GM23338 (cell line): ENCODE measurements at regions not wholly inside any gene's neighbourhood (a gene's known extent, or its start where the extent isn't known, plus 50 kb on each side); places are given as distances from the start of the nearest gene placed in this dataset.

Experiments
- ATAC-seq: fragments of 200-7000 bp; cut with Tn5 transposase; 3 replicates; pipeline ENCODE4 v1.9.1; 2020
- DNase-seq: peaks from one replicate; pipeline ENCODE4 v3.0.0-alpha.2; 2015; ENCODE audit warnings: low spot score
- H2AFZ ChIP-seq: fragments of 200-600 bp; sonication (generic); 2 replicates; pipeline ENCODE4 v1.8.0; 2016; ENCODE audit warnings: antibody characterized with exemption, mild to moderate bottlenecking, moderate library complexity
- H3F3A ChIP-seq: fragments of 200-600 bp; sonication (generic); replicated peaks from 2 replicates; pipeline ENCODE4 v1.8.0; 2017; ENCODE audit warnings: antibody characterized with exemption, mixed run types, low read depth
- H3K27ac ChIP-seq: fragments of 200-600 bp; sonication (generic); 2 replicates; pipeline ENCODE4 v1.6.1; 2016; ENCODE audit warnings: low read depth
- H3K27me3 ChIP-seq: fragments of 200-600 bp; sonication (generic); 2 replicates; pipeline ENCODE4 v1.8.0; 2016; ENCODE audit warnings: mild to moderate bottlenecking, mixed run types, moderate library complexity; ENCODE audit not compliant: insufficient read depth
- H3K36me3 ChIP-seq: fragments of 200-600 bp; sonication (generic); 2 replicates; pipeline ENCODE4 v1.8.0; 2016; ENCODE audit warnings: mild to moderate bottlenecking; ENCODE audit not compliant: insufficient read depth
- H3K4me1 ChIP-seq: fragments of 200-600 bp; sonication (generic); 2 replicates; pipeline ENCODE4 v1.8.0; 2016; ENCODE audit warnings: mild to moderate bottlenecking, moderate library complexity; ENCODE audit not compliant: insufficient read depth
- H3K4me2 ChIP-seq: fragments of 200-600 bp; sonication (generic); 2 replicates; pipeline ENCODE4 v1.7.1; 2017; ENCODE audit warnings: mixed run types
- H3K4me3 ChIP-seq: fragments of 200-600 bp; sonication (generic); 2 replicates; pipeline ENCODE4 v1.6.1; 2016; ENCODE audit warnings: mixed run types
- H3K79me2 ChIP-seq: fragments of 200-600 bp; sonication (generic); replicated peaks from 2 replicates; pipeline ENCODE4 v1.8.0; 2017; ENCODE audit warnings: mild to moderate bottlenecking; ENCODE audit not compliant: insufficient read depth
- H3K9me2 ChIP-seq: fragments of 200-600 bp; sonication (generic); 2 replicates; pipeline ENCODE4 v1.8.0; 2017; ENCODE audit not compliant: insufficient read depth
- H4K20me1 ChIP-seq: fragments of 200-600 bp; sonication (generic); replicated peaks from 2 replicates; pipeline ENCODE4 v1.8.0; 2017; ENCODE audit warnings: mild to moderate bottlenecking; ENCODE audit not compliant: insufficient read depth
- H3K27ac Mint-ChIP-seq: 2 replicates; pipeline ENCODE4 v1.8.0; 2020; ENCODE audit warnings: inconsistent platforms, mild to moderate bottlenecking, moderate library complexity, mixed read lengths
- H3K27me3 Mint-ChIP-seq: 3 replicates; pipeline ENCODE4 v1.8.0; 2022; ENCODE audit warnings: low read depth, mild to moderate bottlenecking, moderate library complexity, mixed read lengths, inconsistent platforms; ENCODE audit not compliant: insufficient read depth, poor library complexity
- H3K36me3 Mint-ChIP-seq: 3 replicates; pipeline ENCODE4 v1.8.0; 2021; ENCODE audit warnings: low read depth, mild to moderate bottlenecking, inconsistent platforms, moderate library complexity, mixed read lengths
- H3K4me1 Mint-ChIP-seq: 3 replicates; pipeline ENCODE4 v1.8.0; 2020; ENCODE audit warnings: mild to moderate bottlenecking, inconsistent platforms, mixed read lengths
- H3K4me3 Mint-ChIP-seq: 3 replicates; pipeline ENCODE4 v1.8.0; 2021; ENCODE audit warnings: moderate library complexity, mild to moderate bottlenecking, inconsistent platforms, mixed read lengths
- H3K9me3 Mint-ChIP-seq: 3 replicates; pipeline ENCODE4 v1.8.0; 2020; ENCODE audit warnings: moderate library complexity, mild to moderate bottlenecking, inconsistent platforms, mixed read lengths
- CREB1 ChIP-seq: fragments of 250-450 bp; sonication (Bioruptor Pico); IDR thresholded peaks from 2 replicates; pipeline ENCODE4 v1.5.0; 2020; ENCODE audit warnings: low read depth, mild to moderate bottlenecking, moderate library complexity
- EZH2phosphoT487 ChIP-seq: fragments of 200-600 bp; sonication (generic); IDR thresholded peaks from one replicate; pipeline ENCODE4 v1.8.1; 2018; ENCODE audit warnings: antibody characterized with exemption; ENCODE audit not compliant: unreplicated experiment
- NANOG ChIP-seq: IDR thresholded peaks from 2 replicates; pipeline ENCODE4 v1.6.1; 2016; ENCODE audit warnings: antibody characterized with exemption, borderline replicate concordance
- POLR2AphosphoS5 ChIP-seq: IDR thresholded peaks from 2 replicates; pipeline ENCODE4 v1.6.1; 2016; ENCODE audit warnings: antibody characterized with exemption, low read depth
- ZNF114 ChIP-seq: fragments of 250-450 bp; sonication (Bioruptor Pico); IDR thresholded peaks from 2 replicates; pipeline ENCODE4 v1.5.0; 2020; ENCODE audit warnings: mild to moderate bottlenecking, moderate library complexity
- TF ChIP-seq, protein P1 (sequence below): IDR thresholded peaks from 2 replicates; pipeline ENCODE4 v1.6.1; 2016; ENCODE audit warnings: antibody characterized with exemption
- TF ChIP-seq, protein P2 (sequence below): IDR thresholded peaks from one replicate; pipeline ENCODE4 v1.6.1; 2018; ENCODE audit warnings: antibody characterized with exemption; ENCODE audit not compliant: unreplicated experiment
- TF ChIP-seq, protein P3 (sequence below): fragments of 250-450 bp; sonication (Bioruptor Pico); IDR thresholded peaks from 2 replicates; pipeline ENCODE4 v1.5.0; 2020; ENCODE audit warnings: mild to moderate bottlenecking, moderate library complexity

DNA sequence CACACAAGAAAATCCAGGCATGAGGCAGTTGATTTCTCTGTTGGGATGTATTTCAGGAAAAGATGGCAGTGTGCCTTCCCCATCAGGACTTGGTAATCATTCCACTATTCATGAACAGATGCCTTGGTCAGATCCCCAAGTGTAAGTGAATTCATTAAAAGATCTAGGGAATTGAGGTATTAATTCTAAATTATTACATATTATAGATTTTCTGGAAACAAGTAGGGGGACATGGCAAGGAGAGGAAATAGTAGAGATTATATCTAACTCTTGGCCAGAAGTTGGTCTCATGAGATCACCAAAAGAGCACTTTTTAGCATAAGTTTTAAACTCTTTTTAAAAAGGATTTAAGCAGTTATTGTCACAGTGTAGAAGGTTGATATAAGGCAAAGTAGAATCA, 74.4 kb upstream of the MDFIC2 start:
- ATAC-seq (no peak), DNase-seq (no peak)
- no peak overlapping the region for H3K27ac ChIP-seq
- H3K4me2 ChIP-seq = no peak overlapping the region
- H3K36me3 ChIP-seq = no peaks in the 10 kb centered on the region
- H3K27me3 Mint-ChIP-seq = no peaks in the 10 kb centered on the region
- H3K4me1 Mint-ChIP-seq = peaks cover 21% of the 10 kb centered on the region
- H3K4me3 Mint-ChIP-seq = no peak overlapping the region
- TF ChIP-seq POLR2AphosphoS5 (no peak), CREB1 (no peak), EZH2phosphoT487 (no peak), NANOG (no peak), ZNF114 (CRISPR knock-in tag) (no peak)
- TF ChIP-seq, protein P1, sequence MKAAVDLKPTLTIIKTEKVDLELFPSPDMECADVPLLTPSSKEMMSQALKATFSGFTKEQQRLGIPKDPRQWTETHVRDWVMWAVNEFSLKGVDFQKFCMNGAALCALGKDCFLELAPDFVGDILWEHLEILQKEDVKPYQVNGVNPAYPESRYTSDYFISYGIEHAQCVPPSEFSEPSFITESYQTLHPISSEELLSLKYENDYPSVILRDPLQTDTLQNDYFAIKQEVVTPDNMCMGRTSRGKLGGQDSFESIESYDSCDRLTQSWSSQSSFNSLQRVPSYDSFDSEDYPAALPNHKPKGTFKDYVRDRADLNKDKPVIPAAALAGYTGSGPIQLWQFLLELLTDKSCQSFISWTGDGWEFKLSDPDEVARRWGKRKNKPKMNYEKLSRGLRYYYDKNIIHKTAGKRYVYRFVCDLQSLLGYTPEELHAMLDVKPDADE = no peak
- TF ChIP-seq, protein P2, sequence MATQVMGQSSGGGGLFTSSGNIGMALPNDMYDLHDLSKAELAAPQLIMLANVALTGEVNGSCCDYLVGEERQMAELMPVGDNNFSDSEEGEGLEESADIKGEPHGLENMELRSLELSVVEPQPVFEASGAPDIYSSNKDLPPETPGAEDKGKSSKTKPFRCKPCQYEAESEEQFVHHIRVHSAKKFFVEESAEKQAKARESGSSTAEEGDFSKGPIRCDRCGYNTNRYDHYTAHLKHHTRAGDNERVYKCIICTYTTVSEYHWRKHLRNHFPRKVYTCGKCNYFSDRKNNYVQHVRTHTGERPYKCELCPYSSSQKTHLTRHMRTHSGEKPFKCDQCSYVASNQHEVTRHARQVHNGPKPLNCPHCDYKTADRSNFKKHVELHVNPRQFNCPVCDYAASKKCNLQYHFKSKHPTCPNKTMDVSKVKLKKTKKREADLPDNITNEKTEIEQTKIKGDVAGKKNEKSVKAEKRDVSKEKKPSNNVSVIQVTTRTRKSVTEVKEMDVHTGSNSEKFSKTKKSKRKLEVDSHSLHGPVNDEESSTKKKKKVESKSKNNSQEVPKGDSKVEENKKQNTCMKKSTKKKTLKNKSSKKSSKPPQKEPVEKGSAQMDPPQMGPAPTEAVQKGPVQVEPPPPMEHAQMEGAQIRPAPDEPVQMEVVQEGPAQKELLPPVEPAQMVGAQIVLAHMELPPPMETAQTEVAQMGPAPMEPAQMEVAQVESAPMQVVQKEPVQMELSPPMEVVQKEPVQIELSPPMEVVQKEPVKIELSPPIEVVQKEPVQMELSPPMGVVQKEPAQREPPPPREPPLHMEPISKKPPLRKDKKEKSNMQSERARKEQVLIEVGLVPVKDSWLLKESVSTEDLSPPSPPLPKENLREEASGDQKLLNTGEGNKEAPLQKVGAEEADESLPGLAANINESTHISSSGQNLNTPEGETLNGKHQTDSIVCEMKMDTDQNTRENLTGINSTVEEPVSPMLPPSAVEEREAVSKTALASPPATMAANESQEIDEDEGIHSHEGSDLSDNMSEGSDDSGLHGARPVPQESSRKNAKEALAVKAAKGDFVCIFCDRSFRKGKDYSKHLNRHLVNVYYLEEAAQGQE = no peak
- TF ChIP-seq, protein P3, sequence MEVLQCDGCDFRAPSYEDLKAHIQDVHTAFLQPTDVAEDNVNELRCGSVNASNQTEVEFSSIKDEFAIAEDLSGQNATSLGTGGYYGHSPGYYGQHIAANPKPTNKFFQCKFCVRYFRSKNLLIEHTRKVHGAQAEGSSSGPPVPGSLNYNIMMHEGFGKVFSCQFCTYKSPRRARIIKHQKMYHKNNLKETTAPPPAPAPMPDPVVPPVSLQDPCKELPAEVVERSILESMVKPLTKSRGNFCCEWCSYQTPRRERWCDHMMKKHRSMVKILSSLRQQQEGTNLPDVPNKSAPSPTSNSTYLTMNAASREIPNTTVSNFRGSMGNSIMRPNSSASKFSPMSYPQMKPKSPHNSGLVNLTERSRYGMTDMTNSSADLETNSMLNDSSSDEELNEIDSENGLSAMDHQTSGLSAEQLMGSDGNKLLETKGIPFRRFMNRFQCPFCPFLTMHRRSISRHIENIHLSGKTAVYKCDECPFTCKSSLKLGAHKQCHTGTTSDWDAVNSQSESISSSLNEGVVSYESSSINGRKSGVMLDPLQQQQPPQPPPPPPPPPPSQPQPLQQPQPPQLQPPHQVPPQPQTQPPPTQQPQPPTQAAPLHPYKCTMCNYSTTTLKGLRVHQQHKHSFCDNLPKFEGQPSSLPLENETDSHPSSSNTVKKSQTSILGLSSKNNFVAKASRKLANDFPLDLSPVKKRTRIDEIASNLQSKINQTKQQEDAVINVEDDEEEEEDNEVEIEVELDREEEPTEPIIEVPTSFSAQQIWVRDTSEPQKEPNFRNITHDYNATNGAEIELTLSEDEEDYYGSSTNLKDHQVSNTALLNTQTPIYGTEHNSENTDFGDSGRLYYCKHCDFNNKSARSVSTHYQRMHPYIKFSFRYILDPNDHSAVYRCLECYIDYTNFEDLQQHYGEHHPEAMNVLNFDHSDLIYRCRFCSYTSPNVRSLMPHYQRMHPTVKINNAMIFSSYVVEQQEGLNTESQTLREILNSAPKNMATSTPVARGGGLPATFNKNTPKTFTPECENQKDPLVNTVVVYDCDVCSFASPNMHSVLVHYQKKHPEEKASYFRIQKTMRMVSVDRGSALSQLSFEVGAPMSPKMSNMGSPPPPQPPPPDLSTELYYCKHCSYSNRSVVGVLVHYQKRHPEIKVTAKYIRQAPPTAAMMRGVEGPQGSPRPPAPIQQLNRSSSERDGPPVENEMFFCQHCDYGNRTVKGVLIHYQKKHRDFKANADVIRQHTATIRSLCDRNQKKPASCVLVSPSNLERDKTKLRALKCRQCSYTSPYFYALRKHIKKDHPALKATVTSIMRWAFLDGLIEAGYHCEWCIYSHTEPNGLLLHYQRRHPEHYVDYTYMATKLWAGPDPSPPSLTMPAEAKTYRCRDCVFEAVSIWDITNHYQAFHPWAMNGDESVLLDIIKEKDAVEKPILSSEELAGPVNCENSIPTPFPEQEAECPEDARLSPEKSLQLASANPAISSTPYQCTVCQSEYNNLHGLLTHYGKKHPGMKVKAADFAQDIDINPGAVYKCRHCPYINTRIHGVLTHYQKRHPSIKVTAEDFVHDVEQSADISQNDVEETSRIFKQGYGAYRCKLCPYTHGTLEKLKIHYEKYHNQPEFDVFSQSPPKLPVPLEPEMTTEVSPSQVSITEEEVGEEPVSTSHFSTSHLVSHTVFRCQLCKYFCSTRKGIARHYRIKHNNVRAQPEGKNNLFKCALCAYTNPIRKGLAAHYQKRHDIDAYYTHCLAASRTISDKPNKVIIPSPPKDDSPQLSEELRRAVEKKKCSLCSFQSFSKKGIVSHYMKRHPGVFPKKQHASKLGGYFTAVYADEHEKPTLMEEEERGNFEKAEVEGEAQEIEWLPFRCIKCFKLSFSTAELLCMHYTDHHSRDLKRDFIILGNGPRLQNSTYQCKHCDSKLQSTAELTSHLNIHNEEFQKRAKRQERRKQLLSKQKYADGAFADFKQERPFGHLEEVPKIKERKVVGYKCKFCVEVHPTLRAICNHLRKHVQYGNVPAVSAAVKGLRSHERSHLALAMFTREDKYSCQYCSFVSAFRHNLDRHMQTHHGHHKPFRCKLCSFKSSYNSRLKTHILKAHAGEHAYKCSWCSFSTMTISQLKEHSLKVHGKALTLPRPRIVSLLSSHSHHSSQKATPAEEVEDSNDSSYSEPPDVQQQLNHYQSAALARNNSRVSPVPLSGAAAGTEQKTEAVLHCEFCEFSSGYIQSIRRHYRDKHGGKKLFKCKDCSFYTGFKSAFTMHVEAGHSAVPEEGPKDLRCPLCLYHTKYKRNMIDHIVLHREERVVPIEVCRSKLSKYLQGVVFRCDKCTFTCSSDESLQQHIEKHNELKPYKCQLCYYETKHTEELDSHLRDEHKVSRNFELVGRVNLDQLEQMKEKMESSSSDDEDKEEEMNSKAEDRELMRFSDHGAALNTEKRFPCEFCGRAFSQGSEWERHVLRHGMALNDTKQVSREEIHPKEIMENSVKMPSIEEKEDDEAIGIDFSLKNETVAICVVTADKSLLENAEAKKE (CRISPR knock-in tag) = no peak
- H3K4me3 ChIP-seq = no peak overlapping the region
- H4K20me1 ChIP-seq = no peaks in the 10 kb centered on the region
- H3K9me3 Mint-ChIP-seq = no peaks in the 10 kb centered on the region; the same call in 2 of the 3 replicates
- H3K4me1 ChIP-seq = peaks cover 27% of the 10 kb centered on the region
- no peaks in the 10 kb centered on the region for H3F3A ChIP-seq
- H3K9me2 ChIP-seq = 0 out of 2 replicates have a peak, but pooled peaks cover 3% of the 10 kb centered on the region
- peaks cover 8% of the 10 kb centered on the region; the same call in 1 of the 3 replicates for H3K36me3 Mint-ChIP-seq
- no peak overlapping the region for H2AFZ ChIP-seq
- no peaks in the 10 kb centered on the region for H3K79me2 ChIP-seq
- no peak overlapping the region for H3K27ac Mint-ChIP-seq
- H3K27me3 ChIP-seq = no peaks in the 10 kb centered on the region
